NT2/D1 (cell line): ENCODE measurements at regions not wholly inside any gene's neighbourhood (a gene's known extent, or its start where the extent isn't known, plus 50 kb on each side); places are given as distances from the start of the nearest gene placed in this dataset.

ENCODE experiments used
- DNase-seq: peaks from one replicate; pipeline ENCODE4 v3.0.0-alpha.2; 2011; ENCODE audit warnings: low read depth, low spot score
- H3K27me3 ChIP-seq: 2 replicates; pipeline ENCODE4 v1.6.0; 2011; ENCODE audit warnings: mild to moderate bottlenecking; ENCODE audit not compliant: insufficient read length, insufficient read depth
- H3K36me3 ChIP-seq: 2 replicates; pipeline ENCODE4 v1.6.1; 2011; ENCODE audit warnings: mild to moderate bottlenecking, low read length, mixed read lengths; ENCODE audit not compliant: insufficient read depth, insufficient read length
- H3K4me1 ChIP-seq: 2 replicates; pipeline ENCODE4 v1.5.1; 2011; ENCODE audit not compliant: insufficient read depth, insufficient read length
- H3K4me3 ChIP-seq: 2 replicates; pipeline ENCODE4 v1.5.1; 2011; ENCODE audit warnings: low read depth; ENCODE audit not compliant: insufficient read length
- H3K9ac ChIP-seq: 2 replicates; pipeline ENCODE4 v1.6.0; 2011; ENCODE audit warnings: low read depth; ENCODE audit not compliant: insufficient read length
- H3K9me3 ChIP-seq: 2 replicates; pipeline ENCODE4 v1.5.1; 2011; ENCODE audit warnings: mild to moderate bottlenecking, low read length; ENCODE audit not compliant: insufficient read depth
- SUZ12 ChIP-seq: IDR thresholded peaks from 2 replicates; pipeline ENCODE4 v1.6.1; 2011; ENCODE audit not compliant: insufficient read length, insufficient read depth; ENCODE audit errors: extremely low read depth
- YY1 ChIP-seq: IDR thresholded peaks from 2 replicates; pipeline ENCODE4 v1.6.1; 2011; ENCODE audit not compliant: insufficient read length, insufficient read depth
- ZNF274 ChIP-seq: IDR thresholded peaks from 2 replicates; pipeline ENCODE4 v1.6.1; 2011; ENCODE audit warnings: mild to moderate bottlenecking, low read depth, low read length

DNA sequence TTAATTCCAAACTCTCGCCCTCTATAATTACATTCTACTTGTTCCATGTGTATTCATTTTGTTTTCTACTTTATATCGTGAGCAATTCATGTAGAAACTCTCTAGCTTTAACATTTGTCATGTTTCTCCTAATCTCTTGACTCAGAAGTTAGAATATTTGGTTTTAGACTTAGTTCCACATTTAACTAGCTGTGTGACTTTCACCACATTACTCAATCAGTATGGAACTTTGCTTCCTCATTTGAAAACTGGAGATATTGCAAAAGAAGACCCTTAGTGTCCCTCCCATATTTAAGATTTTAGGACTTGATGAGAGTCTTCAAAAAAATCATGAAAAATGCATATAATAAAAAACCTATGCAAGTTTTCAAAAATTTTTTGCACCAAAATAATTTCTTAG, 447.5 kb downstream of the GXYLT1 start:
- TF ChIP-seq SUZ12 (no peak), ZNF274 (no peak), YY1 (no peak)
- Histone ChIP-seq H3K36me3 (no peaks in the 10 kb centered on the region), H3K9me3 (no peaks in the 10 kb centered on the region), H3K27me3 (no peaks in the 10 kb centered on the region), H3K4me1 (no peaks in the 10 kb centered on the region), H3K4me3 (no peak overlapping the region), H3K9ac (no peak overlapping the region)
- no peak for DNase-seq

DNA sequence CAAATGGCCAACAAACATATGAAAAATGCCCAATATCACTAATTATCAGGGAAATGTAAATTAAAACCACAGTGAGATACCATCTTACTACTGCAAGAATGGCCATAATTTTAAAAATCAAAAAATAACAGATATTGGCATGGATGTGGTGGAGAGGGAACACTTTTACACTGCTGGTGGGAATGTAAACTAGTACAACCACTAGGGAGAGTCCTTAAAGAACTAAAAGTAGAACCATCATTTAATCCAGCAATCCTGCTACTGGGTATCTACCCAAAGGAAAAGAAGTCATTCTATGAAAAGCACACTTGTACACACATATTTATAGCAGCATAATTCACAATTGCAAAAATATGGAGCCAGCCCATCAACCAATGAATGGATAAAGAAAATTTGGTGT, 459.7 kb downstream of the GXYLT1 start:
- no peak for DNase-seq
- H3K9me3 ChIP-seq: no peaks in the 10 kb centered on the region
- H3K4me3 ChIP-seq: no peak overlapping the region
- no peaks in the 10 kb centered on the region for H3K4me1 ChIP-seq
- no peak overlapping the region for H3K9ac ChIP-seq
- TF ChIP-seq YY1: no peak
- TF ChIP-seq ZNF274: no peak
- no peak for TF ChIP-seq SUZ12
- no peaks in the 10 kb centered on the region for H3K27me3 ChIP-seq
- no peaks in the 10 kb centered on the region for H3K36me3 ChIP-seq

DNA sequence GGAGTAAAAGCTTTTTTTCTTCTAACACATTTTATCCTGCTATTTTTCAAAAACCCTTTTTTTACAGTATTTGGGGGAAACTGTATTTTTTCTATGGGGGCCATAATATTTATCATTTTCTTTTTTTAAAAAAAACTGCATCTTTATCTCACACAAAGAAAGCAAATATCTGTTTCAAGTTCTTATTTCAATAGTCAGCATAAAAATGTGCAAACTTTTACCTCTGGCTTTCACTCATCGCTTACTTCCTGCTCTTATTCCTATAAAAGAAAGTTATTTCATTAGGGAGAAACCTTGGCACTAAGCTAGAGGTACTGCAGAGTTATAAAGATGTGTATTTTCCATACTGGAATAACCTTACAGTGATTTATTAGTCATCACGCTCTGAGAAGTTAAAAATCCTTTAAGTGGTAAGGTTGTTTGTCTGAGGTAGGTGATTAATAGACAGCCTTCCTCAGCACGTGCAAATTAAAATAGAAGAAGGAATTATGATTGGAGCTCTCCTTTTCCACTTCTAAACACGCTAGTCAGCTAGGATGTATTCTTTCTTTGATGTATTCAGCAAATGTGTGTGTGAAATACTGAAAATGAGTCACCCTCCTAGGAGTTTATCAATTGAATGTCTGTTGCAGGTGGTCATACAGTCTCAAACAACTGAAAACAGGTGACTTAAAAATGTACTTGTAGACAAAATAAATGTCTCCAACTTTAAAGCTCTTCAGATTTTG, 461.0 kb downstream of the GXYLT1 start:
- no peaks in the 10 kb centered on the region for H3K36me3 ChIP-seq
- no peaks in the 10 kb centered on the region for H3K4me1 ChIP-seq
- no peaks in the 10 kb centered on the region for H3K27me3 ChIP-seq
- H3K4me3 ChIP-seq: no peak overlapping the region
- no peak for DNase-seq
- no peaks in the 10 kb centered on the region for H3K9me3 ChIP-seq
- TF ChIP-seq ZNF274: no peak
- no peak for TF ChIP-seq SUZ12
- no peak for TF ChIP-seq YY1
- no peak overlapping the region for H3K9ac ChIP-seq

DNA sequence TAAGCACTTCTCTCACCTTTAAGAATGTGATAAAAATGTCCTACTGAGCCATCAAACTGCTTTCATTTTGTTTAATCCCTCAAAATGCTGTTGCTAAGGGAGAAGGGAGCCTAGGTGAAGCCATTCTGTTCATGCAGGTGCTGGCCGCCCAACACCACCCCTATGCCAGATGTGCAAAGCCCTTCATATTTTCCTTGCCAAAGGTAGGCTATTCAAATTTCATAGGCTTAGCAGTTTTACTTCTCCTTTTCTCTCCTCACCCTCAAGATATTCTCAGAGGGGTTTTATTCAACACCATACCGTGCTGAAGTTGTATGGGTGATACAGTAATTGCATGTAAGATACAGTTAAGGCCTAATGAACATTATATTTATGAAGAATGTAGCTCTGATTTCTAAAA, 461.7 kb downstream of the GXYLT1 start:
- Histone ChIP-seq H3K27me3 (no peaks in the 10 kb centered on the region), H3K36me3 (no peaks in the 10 kb centered on the region), H3K9ac (no peak overlapping the region), H3K9me3 (no peaks in the 10 kb centered on the region), H3K4me3 (no peak overlapping the region), H3K4me1 (no peaks in the 10 kb centered on the region)
- TF ChIP-seq ZNF274 (no peak), SUZ12 (no peak), YY1 (no peak)
- DNase-seq: no peak

DNA sequence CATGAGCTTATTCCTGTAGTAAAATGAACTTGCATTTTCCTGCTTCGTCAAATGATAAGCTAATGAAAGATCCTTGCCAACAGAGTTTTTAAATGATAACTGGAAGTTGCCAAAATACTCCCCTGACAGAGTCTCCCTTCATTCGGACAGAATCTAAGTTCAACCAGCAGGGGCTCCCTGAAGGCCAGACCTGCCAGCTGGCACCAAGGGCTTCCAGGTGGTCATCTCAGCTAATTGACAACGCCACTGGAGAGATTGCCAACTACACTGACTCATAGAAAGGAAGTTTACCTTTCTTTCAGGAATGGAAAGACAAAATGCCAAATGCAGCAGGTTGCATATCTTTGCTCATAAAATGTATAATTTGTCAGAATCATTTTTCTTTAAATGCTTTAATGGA, 462.8 kb downstream of the GXYLT1 start:
- no peak for DNase-seq
- TF ChIP-seq YY1 (no peak), ZNF274 (no peak), SUZ12 (no peak)

DNA sequence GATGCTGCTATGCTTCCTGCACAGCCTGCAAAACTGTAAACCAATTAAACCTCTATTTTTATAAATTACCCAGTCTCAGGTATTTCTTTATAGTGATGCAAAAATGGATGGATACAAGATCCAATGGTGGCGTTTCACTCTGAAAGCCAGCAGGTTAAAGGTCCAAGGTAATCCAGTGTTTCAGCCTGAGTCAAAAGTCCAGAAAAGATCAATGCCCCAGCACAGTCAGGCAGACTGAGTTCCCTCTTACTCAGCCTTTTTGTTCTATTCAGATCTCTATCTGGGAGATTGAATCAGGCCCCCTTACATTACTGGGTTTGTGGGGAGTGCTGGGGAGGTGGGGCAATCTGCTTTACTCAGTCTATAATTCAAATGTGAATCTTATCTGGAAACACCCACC, 464.5 kb downstream of the GXYLT1 start:
- H3K4me1 ChIP-seq: no peaks in the 10 kb centered on the region
- no peak for DNase-seq
- H3K36me3 ChIP-seq: no peaks in the 10 kb centered on the region
- no peaks in the 10 kb centered on the region for H3K27me3 ChIP-seq
- H3K9ac ChIP-seq: no peak overlapping the region
- no peak overlapping the region for H3K4me3 ChIP-seq
- TF ChIP-seq SUZ12: no peak
- TF ChIP-seq ZNF274: no peak
- no peak for TF ChIP-seq YY1
- no peaks in the 10 kb centered on the region for H3K9me3 ChIP-seq

More for the DNA sequence above, 462.8 kb downstream of the GXYLT1 start:
- Histone ChIP-seq H3K9ac (no peak overlapping the region), H3K4me1 (no peaks in the 10 kb centered on the region), H3K9me3 (no peaks in the 10 kb centered on the region), H3K36me3 (no peaks in the 10 kb centered on the region), H3K4me3 (no peak overlapping the region), H3K27me3 (no peaks in the 10 kb centered on the region)

DNA sequence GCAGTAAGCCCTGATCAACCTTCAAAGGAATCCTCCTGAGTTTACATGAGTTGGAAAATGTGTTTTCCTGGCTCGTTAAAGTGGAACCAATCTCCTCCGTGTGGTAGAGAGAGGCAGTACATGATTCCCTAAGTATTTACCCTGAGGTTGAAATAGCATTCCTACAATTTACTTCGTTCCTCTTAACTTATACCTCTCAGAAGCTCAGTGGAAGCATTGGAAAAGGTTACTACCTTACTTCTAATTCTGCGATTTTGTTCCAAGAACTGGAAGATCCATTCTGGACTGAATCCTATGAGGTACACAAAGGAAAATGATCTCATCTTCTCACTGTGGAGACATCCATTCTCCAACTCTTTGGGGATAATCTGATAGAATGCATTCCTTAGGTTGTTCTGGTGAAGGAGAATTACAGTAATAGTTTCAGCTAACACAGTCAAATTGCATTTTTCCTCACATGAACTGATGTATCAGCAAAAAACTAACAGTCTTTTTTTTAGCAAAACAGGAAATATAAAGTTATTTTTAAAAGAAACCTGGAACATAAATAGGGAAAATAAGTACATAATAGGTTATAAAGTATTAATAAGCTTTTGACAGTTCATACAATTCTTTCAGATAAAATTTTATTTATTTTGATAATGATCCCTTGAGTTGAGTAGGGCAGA, 475.6 kb downstream of the PDZRN4 start:
- no peak overlapping the region for H3K9ac ChIP-seq
- TF ChIP-seq ZNF274 (no peak), YY1 (no peak), SUZ12 (no peak)
- peak; percentile 39 for DNase-seq
- no peaks in the 10 kb centered on the region for H3K9me3 ChIP-seq
- H3K27me3 ChIP-seq: no peaks in the 10 kb centered on the region
- H3K36me3 ChIP-seq: no peaks in the 10 kb centered on the region
- H3K4me3 ChIP-seq: no peak overlapping the region
- no peaks in the 10 kb centered on the region for H3K4me1 ChIP-seq
